ENCODE measurements at regions not wholly inside any gene's neighbourhood (a gene's known extent, or its start where the extent isn't known, plus 50 kb on each side); places are given as distances from the start of the nearest gene placed in this dataset.

DNA sequence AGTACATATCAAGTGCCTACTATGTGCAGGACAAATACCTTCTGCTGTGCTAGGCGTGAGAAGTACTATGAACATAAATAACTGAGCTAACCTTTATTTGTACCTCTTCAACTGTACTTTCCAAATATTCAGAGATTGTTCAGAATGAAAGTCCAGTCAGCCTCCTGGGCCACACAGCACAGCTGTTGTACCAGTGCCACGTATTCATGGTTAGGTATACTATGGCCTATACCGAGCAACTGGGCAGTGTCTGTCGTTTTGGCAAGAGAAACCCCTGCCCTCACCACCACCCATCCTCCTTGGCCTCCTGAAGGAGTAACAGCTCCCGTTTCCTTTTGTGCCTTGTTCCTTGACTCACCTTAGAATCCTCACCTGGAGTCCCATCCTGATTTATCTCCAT lies 53.0 kb downstream of the RASSF10 start:
- no peak for DNase-seq (ENCODE audit: low spot score)
- FAIRE-seq, result no peak

DNA sequence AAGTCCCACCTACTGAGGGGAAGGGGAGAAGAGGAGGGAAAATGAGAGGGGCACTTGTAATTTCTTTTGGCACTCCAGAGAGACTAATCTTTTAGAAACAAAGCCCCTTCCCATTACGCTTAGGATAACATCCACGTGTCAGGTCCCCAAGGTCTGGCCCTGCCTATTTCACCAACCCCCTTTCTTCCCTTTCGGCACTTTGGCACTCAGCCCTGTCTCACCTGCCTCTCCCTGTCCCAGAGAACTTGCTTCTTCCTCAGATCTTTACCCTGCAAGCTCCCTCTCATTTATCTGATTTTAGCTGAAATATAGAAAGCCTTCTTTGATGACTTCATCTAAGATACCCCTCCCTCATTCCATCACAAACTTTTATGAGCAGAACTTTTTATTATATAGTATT lies 55.5 kb downstream of the RASSF10 start:
- DNase-seq (ENCODE audit: low spot score), result no peak
- no peak for FAIRE-seq

DNA sequence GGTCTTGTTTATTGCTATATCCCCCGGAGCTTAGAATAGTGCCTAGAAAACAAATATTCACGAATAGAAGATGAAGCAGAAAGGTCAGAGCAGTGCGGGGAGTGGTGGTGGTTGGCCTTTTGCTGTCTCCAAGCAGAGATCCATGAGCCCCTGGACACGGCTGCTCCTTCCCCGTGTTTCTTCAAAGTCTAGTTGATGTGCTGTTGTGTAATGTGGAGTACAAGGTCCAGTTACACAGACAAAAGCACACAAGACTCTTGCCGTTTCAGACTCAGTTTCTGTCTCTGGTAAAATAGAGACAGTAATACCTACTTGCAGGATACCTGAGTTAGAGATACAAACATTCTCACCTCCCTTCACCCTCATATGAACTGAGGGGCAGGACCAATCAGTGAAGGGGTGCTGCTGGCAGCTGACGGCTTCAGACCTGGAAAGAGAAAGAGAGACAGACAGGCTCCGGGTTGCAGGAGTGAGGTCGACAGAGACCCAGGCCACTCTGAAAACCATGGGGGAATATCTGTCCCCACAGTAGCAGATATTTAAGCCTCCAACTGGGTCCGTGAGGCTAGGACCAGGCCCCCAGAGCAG lies 56.2 kb downstream of the RASSF10 start:
- no peak for FAIRE-seq
- no peak for DNase-seq (ENCODE audit: low spot score)

DNA sequence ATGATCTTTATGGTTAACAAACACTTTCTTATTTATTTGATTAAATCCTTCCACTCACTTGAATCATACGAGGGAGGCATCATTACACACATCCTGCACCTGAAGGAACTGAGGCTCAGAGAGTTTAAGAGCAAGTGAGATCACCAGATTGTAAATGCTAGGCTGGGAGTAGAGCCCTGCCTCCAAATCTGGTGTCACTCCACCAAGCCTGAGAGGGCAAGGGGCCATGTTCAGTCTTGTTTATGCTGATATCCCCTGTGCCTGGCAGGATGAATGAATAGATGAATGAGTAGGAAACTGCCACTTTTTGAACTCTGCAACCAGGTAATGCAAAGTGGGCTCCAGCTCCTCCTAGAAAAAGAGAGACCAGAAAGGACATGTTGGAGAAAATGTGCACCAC lies 59.1 kb downstream of the RASSF10 start:
- FAIRE-seq, result no peak
- no peak for DNase-seq (ENCODE audit: low spot score)

DNA sequence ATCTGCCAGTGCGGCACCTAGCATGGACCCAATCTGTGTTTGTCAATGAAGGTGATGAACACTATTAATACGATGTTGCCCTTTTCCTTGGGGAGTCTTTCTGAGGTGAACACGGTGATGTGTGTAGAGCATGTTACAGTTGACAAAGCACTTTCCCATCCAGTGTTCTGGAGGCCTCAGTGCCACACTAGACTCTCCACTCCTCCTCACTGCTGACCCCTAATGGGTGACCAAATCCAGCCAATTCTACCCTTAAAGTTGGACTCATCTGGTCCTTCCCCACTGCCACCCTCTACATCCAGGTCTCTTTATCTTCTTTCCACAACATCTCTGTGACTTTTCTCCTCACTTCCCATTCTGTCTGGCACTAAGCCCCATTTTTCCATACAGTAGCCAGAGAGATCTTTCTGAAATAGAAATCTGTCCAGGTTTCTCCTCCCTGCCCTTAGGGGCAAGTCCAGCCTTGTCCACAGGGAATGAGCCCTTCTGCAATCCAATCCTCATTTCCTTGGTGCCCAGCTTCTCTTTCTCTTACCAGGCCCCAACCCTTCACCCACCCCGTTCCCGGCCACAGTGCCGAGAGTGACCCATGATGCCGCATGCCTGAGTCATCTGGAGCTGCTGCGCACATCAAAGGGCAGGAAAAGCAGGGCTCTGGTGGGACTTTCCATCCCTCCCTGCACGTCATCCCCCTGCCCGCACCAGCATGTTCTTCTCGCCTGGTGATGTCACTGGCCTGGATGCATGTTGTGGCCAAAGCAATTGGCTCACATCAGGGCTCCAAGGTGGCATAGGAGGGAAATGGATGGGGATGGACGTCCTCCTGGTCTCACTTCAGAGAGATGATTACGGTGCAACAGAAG lies 64.2 kb downstream of the RASSF10 start:
- FAIRE-seq, result peak; percentile 67
- DNase-seq (ENCODE audit: low spot score), result peak; percentile 89

DNA sequence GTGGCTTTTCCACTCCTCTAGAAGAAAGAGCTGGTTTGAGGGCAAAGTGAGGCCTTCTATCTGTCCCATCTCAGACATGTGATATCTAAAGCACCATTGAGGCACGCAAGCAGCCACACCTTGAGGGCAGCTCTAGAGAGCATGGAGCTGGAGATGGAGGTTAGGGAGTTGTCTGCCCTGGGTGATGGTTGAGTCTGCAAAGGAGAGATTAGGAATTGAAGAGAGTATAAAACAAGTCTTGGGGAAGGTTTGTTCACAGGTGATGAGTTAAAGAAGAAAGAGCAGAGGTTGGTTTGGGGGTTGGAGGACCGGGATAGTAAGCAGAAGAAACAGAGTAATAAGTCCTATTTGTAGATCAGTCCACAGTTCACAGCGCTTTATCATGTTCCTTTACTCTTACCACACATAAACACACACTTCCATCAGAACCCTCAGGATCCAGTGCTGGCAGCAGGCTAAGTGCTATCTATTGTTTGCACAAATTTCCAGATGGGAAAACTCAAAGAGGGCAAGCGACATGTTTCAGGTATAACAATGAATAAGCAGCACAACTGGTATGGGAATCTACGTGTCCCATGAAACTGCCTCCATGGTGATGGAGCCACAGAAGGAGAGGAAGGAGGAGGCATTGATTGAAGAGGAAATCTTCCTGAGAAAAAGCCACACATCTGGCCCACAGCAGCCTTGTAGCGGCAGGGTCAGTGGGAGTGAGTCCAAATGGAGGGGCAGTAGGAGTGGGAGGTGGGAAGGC lies 65.8 kb downstream of the RASSF10 start:
- FAIRE-seq (no peak), DNase-seq (ENCODE audit: low spot score) (no peak)

DNA sequence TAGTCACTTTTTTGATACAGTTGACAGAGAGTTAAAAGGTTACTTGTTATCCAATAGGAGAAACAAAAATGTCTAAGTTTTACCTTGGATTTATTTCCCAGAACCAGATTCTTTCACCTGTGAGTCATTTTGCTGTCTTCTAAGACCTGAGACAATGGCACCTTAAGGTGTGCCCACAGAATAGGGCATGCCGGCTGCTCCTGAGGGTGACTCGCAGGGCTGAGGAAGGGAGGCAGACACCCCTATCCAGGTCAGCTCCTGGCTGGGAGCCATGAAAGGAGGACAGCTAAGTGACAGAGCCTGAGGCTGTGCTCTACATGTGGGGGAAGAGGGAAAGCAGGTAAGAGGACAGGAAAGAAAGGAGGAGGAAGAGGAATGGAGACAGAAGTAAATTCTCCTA lies 67.8 kb downstream of the RASSF10 start:
- peak; percentile 38 for DNase-seq (ENCODE audit: low spot score)
- no peak for FAIRE-seq

DNA sequence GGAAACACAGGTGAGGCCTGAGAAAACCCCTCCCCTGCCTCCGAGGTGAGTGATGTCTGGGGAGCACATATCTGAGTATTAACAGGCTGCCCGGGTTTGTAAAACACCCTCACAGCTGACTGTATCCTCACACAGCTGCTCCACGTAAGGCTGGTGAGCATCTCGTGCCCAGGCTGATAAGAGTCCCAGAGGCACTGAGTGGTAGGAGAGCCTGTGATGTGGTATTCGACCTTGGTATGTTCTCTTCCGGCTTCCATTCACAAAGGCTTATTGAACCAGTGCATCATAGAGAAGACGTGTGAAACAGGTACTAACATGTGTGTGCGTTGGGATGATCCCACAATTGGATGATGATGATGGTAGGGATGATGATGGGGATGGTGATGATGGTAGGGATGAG lies 71.7 kb downstream of the RASSF10 start:
- FAIRE-seq (no peak), DNase-seq (ENCODE audit: low spot score) (no peak)

DNA sequence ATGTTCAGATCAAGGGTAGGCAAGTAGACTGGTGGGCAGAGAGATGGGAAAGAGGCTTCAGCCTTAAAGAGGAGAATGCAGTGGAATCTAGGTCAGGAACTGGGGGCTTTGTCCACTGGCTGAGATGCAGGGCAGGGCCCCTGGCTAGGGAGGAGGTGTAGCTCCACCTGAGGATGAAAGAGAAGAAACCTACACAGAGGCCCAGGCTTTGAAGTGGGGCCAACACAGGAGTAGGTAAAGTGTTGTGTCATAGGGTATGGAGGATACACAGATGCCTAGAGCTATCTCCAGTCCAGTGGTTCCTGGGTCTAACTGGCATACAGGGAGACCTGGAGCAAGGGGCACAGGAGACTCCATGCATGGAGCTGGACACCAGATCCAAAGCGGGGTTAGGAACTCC lies 73.5 kb downstream of the RASSF10 start:
- FAIRE-seq, result no peak
- DNase-seq (ENCODE audit: low spot score), result no peak

DNA sequence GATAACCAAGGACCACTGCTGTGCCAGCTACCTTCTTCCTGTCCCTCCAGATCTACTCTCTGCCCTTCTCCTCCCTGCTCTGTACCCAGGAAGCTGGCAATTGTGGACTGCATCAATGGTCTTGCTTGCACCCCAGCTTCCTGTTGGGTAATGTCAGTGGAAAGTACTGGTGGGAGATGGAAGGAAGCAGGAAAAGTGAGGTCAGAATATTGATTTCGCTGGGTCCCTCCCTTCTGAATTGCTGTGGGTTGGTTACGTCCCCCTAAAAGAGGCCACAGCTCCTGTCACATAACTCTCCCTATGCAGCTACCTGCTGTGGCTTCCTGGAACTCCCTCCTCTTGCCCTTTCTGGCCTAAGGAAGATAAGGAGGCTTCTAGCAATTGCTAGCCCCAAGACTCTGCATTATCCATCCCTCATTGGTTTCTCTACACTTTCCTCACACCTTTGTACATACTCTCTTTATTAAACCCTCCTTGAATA lies 81.2 kb downstream of the RASSF10 start:
- DNase-seq (ENCODE audit: low spot score), result no peak
- no peak for FAIRE-seq

DNA sequence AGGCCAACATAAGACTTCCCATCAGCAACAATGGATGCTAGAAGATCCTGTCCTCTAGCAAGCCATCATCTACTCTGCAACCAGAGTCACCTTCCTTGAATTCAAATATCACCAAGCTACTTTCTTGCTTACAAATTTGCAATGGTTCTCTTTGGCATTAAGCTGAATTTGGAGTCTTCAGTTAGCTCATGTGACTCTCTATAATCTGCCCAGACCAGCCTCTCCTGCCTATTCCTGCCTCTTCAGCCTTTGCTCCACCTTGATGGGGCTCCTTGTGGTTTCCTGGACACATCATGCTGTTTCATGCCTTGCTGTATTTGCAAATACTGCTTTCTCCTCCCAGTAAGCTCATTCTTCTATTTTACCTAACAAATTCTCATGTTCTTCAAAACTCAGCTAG lies 82.3 kb downstream of the RASSF10 start:
- DNase-seq (ENCODE audit: low spot score) (peak; percentile 7), FAIRE-seq (no peak)

DNA sequence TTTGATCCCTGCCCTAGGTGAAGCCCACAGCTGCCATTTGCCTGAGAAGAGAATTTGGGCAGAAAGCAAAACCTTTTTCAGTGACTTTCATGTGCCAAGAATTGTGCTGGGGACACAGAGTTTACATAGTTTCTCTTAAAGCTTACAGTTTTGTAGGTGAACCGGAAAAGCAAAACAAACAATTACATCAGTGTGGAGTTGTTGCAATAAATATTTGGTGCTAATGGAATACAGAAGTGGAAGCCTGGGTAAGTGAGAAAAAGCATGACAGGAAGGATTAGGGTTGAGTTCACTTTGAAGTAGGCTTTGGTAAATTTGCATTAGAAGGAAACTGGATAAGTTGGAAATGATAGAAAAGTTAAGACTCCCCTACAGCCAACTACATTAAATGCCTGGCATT lies 82.7 kb downstream of the RASSF10 start:
- no peak for DNase-seq (ENCODE audit: low spot score)
- no peak for FAIRE-seq

DNA sequence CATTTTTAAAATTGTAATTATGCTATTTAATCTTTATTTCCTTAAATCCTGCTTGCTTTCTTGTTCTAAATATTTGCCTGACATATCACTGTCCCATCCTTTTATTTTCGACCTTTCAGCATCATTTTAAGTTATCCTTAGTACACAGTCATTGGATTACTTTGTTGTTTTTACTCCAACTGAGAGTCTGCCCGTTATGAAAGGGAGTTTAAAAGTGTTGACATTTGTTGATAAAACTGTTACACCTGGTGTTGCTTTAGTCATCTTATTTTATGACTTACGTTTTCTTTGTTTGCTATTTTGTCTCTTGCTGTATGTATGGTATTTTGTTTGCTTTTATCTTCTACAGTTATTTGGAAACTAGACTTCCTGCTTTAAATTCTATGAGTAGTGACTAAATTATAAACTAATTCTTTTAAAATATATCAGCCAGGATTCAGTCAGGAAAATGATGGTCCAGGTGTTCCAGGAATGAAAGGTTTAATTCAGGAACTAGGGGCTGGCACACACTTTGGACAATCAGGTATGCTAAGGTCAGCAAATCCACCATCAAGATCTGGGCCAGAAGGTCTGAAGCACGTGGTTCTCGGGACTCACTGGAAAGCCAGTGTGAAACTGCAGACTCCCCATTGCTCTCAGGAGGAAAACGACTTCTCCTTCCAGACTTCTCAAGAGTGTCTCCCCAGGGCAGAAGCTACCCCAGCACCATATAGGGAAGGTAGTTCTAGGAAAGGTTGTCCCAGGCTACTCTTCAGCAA lies 86.0 kb downstream of the RASSF10 start:
- DNase-seq (ENCODE audit: low spot score) (no peak), FAIRE-seq (no peak)

DNA sequence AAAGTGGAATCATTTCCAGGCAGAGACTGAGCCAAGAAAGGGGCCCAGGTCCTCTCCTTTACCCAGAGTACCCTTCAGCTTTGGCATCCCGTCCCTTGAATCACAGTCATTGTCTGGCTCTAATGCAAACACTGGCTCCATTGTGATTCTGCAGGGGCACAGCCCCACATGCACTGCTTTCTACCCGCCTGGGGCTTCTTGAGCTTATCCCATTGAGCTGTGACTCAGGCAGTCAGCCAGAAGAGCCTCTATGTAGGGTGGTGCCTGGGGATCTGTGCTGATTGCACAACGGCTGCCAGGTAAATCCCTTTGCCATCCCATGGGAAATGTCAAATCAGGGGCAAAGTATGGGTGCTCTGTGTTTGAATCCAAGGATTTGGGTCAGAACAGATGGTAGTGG lies 88.9 kb downstream of the RASSF10 start:
- DNase-seq (ENCODE audit: low spot score), result no peak
- FAIRE-seq, result no peak

DNA sequence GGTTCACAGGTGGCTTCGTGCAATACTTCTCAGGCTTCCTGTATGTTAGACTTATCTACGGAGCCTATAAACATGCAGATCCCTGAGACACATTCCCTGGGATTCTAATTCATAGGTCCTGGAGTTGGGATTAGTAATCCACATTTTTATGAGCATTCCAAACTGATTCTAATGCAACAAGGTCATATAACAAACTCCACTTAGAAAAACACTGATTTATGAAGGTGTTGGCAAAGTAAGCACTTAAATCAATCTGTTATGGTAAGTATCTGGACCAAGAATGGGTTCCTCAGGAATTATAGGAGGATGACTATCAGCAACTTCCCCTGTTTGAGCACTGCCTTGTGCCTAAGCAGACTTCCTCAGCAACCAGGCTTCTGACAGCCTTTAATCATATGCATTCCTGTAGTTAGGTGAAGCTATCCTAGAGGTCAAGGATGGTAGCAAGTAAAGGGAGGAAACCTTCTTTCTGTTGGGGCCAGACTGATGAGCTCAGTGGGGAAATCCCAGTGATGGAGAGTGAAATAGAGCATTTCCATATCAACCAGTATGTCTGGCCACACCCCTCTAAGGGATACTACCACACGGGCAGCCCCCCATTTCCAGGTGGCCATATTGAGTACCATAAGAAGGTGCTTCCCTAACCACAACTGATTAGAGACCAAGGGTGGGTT lies 89.6 kb downstream of the RASSF10 start:
- DNase-seq (ENCODE audit: low spot score), result peak; percentile 55
- FAIRE-seq, result no peak

DNA sequence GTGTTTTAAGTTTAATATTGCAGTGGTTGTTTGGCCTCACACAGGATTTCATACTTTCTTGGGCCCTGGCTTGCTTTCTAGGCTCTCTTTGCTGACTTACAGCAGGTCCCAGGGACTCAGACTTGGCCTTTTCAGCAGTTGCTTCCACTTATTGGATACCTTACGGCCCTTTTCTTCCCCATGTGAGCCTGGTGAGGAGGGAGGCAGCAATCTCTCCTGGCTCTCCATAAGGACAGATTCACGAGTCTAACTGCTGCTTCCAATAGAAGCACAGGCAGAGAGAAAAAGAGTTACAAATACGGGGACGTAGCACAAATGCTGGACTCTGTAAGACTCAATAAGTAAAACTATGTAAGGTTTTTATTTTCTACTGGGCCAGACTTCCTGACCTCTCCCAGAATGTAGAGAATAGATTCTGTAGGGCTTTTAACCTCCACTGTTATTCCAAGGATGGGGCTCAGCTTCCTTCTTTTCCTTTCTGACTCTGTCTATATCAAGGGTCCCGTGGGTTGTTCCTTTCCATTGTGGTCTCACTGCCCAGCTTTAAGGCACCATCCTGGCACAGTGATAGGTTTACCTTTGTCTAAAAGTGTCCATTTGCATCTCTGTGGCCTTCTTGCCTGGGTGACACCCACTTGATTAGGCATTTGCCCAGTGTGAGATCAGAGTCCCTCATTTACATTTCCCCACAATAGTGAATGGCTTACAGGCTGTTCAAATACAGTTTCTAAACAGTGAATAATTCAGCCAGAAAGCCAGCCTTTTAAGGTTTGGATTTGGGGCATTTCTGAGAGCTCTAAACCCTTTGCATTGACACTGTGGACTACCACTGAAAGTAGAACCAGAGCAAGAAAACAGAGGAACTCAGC lies 92.8 kb downstream of the RASSF10 start:
- DNase-seq (ENCODE audit: low spot score) (no peak), FAIRE-seq (no peak)

DNA sequence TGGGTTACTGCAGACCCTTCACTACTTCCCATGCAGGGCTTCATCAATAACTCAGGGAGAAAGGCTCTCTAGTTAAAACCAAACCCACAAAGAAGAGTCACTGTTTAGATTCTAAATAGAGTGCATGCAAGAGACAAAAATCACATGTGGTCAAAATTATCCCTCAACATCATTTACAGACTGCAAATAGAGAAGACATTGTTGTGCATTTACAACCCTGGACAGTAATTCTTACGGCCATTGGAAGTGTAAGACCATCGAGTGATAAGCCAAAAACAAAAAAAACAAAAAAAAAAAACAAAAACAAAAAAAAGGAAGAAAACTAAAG lies 93.4 kb downstream of the RASSF10 start:
- DNase-seq (ENCODE audit: low spot score) (no peak), FAIRE-seq (no peak)

DNA sequence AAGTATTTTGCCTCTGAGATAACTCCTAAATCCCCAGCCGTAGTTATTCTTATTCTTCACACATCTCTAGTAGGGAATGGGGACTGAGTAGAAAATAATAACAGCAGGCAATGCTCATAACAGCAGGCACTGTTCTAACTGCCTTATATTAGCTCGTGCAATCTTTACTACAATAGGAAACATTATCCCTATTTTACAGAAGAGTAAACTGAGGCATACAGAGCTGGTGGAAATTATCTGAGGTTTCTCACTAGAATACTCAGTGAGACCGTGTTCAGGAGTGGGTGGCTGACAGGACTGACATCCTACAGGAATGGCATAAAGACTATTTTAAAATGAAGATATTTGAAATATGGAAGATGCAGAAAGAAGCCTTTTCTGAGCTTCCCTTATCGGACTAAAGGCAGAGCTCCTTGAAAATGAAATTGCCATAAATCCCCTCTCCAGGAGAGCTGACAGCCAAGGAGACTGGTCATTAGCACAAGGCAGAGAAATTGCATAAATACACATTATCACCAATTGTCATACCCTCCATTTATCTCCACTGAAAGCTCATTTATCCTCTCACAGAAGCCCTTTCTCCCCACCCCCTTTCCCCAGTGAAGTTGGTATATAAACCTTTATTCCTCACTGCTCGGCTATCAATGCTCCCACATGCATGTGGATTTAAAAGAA lies 93.9 kb downstream of the RASSF10 start:
- FAIRE-seq (no peak), DNase-seq (ENCODE audit: low spot score) (no peak)

DNA sequence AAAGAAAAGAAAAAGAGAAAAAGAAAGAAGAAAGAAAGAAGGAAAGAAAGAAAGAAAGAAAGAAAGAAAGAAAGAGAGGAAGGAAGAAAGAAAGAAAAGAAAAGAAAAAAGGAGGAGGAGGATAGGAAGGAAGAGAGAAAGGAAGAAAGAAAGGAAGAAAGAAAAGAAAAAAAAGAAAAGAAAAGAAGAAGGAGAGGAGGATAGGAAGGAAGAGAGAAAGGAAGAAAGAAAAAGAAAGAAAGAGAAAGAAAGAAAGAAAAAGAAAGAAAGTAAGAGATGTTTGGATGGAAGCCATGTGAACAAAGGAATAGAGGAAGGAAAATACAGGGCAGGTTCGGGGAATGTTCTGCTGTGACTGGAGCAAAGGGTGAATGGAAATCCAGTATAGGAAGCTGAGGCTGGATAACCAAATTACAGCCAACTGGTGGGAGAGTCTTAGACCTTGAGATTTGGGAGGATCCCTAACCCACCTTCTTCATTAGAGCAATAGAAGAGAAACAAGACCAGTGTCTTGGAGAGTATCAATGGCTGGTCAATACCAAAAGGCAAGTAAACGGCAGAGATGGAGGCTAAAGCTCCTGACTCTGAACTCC lies 94.9 kb downstream of the RASSF10 start:
- DNase-seq (ENCODE audit: low spot score), result no peak
- FAIRE-seq, result no peak
